ENCODE measurements at regions not wholly inside any gene's neighbourhood (a gene's known extent, or its start where the extent isn't known, plus 50 kb on each side); places are given as distances from the start of the nearest gene placed in this dataset.

DNA sequence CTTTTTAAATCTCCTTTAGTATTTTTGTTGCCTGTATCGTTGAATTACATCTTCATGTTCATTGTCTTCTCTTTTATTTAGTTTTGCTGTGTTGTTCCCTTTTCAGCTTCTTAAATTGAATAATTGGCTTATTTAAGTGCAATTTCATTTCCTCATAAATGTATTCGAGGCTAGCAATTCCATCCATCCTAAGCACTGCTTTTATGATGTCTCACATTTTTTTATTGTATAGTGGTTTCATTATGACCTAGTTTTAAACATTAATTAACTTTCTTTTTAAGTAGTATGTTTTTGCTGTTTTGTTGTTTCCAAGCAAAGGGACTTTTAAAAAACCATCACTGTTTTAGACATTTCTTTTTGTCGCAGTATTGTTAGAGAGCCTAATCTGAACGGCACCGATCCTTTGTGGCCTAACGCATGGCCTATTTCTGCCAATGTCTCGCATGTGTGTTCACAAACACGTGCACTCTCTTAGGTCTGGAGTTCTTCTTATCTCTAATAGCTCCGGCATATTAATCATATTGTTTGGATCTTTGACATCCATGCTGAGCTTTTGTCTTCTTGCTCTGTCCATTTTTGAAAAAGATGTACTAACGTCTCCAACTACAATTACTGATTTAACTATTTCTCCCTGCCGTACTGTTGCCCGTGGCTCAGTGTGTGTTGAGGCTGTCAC is 59.6 kb upstream of the ZNF516 start:
- DNase-seq (ENCODE audit: low spot score) (no peak), ATAC-seq (ENCODE audit: insufficient number of reproducible peaks, low FRiP score, low read depth) (no peak)
- Histone ChIP-seq H3K4me1 (ENCODE audit: control insufficient read depth in 1 of 2, low read depth in 2 of 2) (no peaks in the 10 kb centered on the region), H3K9me3 (no peaks in the 10 kb centered on the region), H3K27me3 (replicated peaks; ENCODE audit: insufficient read depth) (no peaks in the 10 kb centered on the region), H3K36me3 (no peaks in the 10 kb centered on the region), H3K27ac (peak overlapping the region in 1 of 2 donors; percentile 12), H3K4me3 (no peak overlapping the region)
- TF ChIP-seq, protein P1, sequence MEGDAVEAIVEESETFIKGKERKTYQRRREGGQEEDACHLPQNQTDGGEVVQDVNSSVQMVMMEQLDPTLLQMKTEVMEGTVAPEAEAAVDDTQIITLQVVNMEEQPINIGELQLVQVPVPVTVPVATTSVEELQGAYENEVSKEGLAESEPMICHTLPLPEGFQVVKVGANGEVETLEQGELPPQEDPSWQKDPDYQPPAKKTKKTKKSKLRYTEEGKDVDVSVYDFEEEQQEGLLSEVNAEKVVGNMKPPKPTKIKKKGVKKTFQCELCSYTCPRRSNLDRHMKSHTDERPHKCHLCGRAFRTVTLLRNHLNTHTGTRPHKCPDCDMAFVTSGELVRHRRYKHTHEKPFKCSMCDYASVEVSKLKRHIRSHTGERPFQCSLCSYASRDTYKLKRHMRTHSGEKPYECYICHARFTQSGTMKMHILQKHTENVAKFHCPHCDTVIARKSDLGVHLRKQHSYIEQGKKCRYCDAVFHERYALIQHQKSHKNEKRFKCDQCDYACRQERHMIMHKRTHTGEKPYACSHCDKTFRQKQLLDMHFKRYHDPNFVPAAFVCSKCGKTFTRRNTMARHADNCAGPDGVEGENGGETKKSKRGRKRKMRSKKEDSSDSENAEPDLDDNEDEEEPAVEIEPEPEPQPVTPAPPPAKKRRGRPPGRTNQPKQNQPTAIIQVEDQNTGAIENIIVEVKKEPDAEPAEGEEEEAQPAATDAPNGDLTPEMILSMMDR (IDR thresholded peaks at IDR 0.05) = no peak

DNA sequence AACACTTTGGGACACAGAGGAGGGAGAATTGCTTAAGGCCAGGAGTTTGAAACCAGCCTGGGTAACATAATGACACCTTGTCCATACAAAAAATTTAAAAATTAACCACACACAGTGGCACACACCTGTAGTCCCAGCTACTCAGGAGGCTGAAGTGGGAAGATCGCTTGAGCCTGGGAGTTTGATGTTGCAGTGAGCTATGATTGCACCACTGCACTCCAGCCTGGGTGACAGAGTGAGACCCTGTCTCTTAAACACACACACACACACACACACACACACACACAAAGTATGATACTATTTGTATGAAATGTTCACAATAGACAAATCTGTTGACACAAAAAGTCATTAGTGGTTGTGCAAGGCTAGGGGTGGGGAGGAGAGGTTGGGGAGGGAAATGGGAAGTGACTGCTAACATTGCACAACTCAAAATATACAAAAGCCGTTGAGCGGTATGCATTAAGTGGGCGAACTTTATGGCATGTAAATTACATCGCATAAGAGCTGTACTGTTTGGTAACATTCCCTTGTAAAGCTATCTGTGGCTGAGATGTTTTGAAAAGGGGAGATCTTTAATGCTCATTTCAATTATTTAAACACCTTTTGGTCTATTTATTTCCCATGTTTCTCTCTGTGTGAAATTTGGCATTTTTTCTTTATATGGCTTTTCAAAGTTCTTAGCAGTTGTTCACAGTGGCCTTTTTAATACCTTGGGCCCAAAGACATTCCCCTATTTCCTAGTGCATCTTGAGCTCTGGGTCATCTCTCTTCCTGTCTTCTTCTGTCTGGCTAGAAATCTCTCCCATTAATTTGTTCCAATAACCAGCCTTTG is 58.9 kb upstream of the ZNF516 start:
- no peak for ATAC-seq (ENCODE audit: insufficient number of reproducible peaks, low FRiP score, low read depth)
- no peak overlapping the region for H3K4me3 ChIP-seq
- H3K27me3 ChIP-seq (replicated peaks; ENCODE audit: insufficient read depth) = no peaks in the 10 kb centered on the region
- DNase-seq (ENCODE audit: low spot score) = no peak
- no peaks in the 10 kb centered on the region for H3K9me3 ChIP-seq
- H3K4me1 ChIP-seq (ENCODE audit: control insufficient read depth in 1 of 2, low read depth in 2 of 2) = no peaks in the 10 kb centered on the region
- H3K27ac ChIP-seq = peak overlapping the region in 1 of 2 donors; percentile 12
- TF ChIP-seq, protein P1 (IDR thresholded peaks at IDR 0.05) = no peak
- no peaks in the 10 kb centered on the region for H3K36me3 ChIP-seq

DNA sequence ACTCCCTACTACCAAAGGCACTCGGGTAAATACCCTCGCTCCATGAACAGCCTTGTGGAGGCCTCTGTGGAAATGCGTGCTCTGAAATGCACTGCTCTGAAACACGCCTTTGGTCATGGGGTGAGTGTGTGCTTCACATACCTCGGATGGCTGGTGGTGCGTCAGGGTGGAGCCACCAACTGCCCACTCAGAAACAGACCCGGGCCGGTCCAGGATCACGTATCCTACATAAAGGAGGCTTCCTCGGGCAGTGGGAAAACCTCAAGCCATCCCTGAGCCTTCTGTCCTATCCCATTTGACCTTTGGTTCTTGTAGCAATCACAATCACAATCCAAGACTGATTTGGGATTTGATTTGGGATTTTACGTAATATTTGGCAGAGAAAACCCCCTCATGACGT is 53.5 kb upstream of the ZNF516 start:
- no peaks in the 10 kb centered on the region for H3K4me1 ChIP-seq (ENCODE audit: control insufficient read depth in 1 of 2, low read depth in 2 of 2)
- ATAC-seq (ENCODE audit: insufficient number of reproducible peaks, low FRiP score, low read depth) (no peak), DNase-seq (ENCODE audit: low spot score) (no peak)
- H3K4me3 ChIP-seq = no peak overlapping the region
- no peaks in the 10 kb centered on the region for H3K9me3 ChIP-seq
- TF ChIP-seq, protein P1 (IDR thresholded peaks at IDR 0.05) = no peak
- H3K27ac ChIP-seq = no peak overlapping the region
- H3K36me3 ChIP-seq = no peaks in the 10 kb centered on the region
- H3K27me3 ChIP-seq (replicated peaks; ENCODE audit: insufficient read depth) = no peaks in the 10 kb centered on the region

DNA sequence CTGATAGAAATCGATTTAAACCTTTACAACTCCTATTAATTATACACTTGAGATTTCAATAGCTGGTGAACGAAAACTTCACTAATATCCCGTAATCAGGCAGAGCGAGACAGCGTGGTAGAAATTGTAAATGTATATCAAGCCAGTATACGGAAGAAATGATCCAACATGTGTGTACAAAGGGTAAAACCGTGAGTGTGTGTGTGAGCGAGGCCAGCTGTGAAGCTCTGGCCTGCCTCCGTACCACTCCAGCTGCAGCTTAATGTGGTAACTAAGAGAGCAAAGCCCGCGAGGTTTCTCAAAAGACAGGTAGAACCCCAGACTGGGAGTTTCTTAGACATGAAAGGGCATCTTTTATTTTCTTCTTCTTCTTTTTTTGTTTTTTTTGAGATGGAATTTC is 52.3 kb upstream of the ZNF516 start:
- Histone ChIP-seq H3K9me3 (no peaks in the 10 kb centered on the region), H3K36me3 (no peaks in the 10 kb centered on the region), H3K27ac (no peak overlapping the region), H3K4me1 (ENCODE audit: control insufficient read depth in 1 of 2, low read depth in 2 of 2) (no peaks in the 10 kb centered on the region), H3K4me3 (no peak overlapping the region), H3K27me3 (replicated peaks; ENCODE audit: insufficient read depth) (no peaks in the 10 kb centered on the region)
- TF ChIP-seq, protein P1 (IDR thresholded peaks at IDR 0.05) = no peak
- no peak for ATAC-seq (ENCODE audit: insufficient number of reproducible peaks, low FRiP score, low read depth)
- no peak for DNase-seq (ENCODE audit: low spot score)

DNA sequence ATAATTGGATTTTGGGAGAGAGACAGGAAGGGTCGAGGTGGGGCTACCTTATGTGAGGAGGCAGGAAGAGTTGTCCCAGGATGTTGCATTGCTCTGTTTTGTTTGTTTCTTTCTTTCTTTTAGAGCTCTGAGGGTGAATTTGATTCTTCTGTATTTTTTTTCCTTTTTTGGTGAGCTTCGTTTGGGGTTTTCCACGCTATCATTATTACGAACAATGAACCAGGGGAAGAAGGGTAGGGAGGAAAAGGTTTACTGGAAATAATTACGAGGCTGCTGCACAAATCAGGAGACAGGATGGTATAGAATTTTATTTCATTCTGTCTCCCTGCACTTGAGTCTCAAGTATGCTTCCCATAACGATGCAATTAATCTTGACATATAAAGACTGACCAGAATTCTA is 51.4 kb upstream of the ZNF516 start:
- TF ChIP-seq, protein P1 (IDR thresholded peaks at IDR 0.05) = no peak
- DNase-seq (ENCODE audit: low spot score) (no peak), ATAC-seq (ENCODE audit: insufficient number of reproducible peaks, low FRiP score, low read depth) (no peak)
- Histone ChIP-seq H3K27me3 (replicated peaks; ENCODE audit: insufficient read depth) (no peaks in the 10 kb centered on the region), H3K27ac (no peak overlapping the region), H3K4me1 (ENCODE audit: control insufficient read depth in 1 of 2, low read depth in 2 of 2) (no peaks in the 10 kb centered on the region), H3K36me3 (no peaks in the 10 kb centered on the region), H3K9me3 (no peaks in the 10 kb centered on the region), H3K4me3 (no peak overlapping the region)

Measured in thoracic aorta (tissue), 2 donors.